HG02884 (cell line): ENCODE measurements at regions not wholly inside any gene's neighbourhood (a gene's known extent, or its start where the extent isn't known, plus 50 kb on each side); places are given as distances from the start of the nearest gene placed in this dataset.
"Not testable (repeated sequence)": the region's sequence is repeated elsewhere in the genome, so short reads cannot be mapped to it uniquely, and the experiment has no call there.

Experiments used
- ATAC-seq: cut with Tn5 transposase; IDR thresholded peaks from one replicate; pipeline ENCODE4 v1.9.1; 2021; ENCODE audit warnings: mild to moderate bottlenecking, moderate library complexity; ENCODE audit not compliant: unreplicated experiment

DNA sequence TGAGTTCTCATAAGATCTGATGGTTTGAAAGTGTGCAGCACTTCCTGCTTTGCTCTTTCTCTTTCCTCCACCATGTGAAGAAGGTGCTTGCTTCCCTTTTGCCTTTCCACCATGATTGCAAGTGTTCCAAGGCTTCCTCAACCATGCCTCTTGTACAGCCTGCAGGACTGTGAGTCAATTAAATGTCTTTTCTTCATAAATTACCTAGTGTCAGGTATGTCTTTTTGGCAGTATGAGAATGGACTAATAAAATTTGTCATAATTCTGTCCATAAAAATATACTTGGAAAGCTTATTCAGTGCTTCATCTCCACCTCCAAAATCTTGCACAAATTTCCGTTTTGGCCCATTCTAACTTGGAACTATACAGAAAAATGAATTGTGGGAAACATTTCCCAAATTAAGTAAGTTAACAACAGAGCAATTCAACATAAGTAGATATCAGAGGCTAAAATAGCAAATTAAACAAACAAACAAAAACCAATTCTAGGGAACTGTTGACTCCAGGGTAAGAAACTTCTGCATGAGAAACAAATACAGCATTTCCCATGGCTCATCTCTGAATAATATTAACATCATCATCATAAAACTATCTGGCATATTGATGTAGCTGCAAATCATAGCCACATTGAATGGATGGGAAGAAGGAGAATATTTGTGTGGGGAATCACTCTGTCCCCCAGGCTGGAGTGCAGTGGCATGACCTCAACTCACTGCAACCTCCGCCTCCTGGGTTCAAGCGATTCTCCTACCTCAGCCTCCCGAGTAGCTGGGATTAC is 459.5 kb upstream of the FAR2 start:
- no peak for ATAC-seq

DNA sequence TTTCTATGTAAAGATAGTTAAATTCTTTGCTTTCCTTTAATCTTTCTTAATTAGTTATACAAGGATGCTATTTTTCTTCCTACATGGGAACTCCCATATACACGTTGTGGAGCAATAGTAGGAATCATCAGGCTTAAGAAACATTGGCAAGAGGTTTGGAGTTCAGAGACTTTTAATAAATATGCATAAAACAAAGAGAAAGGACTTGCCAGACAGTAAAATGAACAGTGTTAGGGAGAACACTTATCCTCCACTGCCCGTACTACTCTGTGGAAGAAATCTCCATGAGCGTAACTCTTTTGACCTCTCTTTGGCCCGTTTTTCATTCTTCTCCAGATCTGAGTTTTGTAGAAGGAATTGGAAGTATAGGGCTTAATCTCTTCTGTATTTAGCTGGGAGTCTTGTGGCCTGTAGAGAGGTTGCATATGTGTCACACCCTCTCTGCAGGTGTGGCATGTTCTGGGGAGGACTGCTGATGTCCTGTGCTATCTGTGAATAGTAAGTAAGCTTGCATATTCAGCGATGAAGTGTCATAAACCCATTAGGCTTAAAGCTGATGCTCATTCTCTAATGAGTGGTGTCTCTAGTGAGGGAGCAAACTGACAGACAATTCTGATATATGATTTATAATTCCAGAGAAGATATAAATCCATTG is 455.4 kb upstream of the FAR2 start:
- ATAC-seq = no peak

DNA sequence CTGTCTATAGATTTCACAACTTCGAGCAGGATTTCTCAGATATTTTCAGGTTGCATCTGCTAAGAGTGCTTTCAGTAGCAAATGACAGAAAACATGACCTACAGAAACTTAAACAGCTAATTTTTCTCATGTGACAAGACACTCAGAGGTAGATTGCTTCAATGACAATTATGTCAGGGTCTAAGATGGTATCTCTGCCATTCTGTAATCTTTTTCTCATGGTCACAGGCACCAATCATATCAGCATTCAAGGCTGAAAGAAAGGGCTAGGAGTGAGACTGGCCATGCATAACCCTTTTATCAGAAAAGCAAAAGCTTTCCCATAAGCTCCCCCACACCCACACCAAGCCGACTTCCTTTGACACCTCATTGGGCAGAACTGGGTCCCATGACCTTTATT is 450.5 kb upstream of the FAR2 start:
- no peak for ATAC-seq

DNA sequence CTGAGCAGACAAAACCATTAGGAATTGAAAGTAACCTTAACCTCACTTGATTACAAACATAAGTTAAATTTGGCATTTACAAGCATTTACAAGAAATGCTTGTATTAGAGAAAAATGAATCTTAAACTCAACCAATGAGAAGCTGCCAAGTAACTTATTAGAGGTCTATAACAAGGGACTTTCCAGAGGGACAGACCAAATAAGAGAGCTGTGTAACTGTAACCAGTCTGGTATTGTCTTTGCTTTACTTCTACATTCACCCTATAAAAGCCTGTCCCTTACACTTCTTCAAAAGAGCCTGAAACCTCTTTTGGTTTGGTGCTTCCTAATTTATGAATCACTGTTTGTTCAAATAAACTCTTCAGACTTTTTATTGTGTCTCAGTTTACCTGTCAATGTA is 450.0 kb upstream of the FAR2 start:
- no peak for ATAC-seq

DNA sequence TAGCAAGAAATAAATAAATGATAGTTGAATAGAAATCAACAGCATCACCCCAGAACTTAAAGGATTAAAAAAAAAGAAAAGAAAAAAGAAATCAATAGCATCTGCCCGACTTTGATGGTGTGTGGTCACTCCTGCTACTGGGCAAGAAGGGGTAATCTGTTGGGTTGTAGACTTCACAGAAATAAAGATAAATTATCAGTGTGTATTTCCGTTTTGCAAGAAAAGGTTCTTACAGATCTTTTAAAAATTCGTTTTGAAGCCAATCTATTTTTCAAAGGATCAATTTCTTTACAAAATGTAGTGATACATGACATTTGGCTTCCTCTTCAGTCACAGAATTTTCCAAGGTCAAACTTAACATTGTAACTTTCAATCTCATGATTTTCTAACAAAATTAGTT is 448.9 kb upstream of the FAR2 start:
- ATAC-seq = no peak

DNA sequence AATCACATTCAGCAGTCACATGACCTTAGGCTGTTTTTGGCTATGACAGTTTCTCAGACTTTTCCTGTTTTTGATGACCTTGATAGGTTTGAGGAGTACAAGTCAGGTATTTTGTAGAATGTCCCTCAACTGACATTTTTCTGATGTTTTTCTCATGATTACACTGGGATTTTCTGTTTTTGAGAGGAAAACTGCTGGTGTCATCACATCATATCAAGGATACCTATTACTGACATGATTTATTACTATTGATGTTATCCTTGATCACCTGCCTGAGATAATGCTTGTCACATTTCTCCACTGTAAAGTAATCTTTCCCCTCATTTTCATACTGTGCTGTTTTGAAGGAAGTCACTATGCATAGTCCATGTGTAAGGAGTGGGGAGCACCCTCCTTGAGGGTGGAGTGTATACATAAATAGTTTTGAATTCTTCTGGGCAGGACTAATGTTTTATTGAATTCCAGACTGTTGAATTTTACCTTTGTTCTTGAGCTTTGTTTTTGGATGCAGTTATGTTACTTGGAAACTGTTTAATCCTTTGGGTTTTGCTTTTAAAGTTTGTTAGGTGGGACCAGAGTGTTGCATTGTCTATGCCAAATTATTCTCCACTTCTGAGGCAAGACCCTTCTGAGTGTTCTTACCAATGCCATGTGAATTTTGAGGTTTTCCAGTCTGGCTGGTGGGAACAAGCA is 444.5 kb upstream of the FAR2 start:
- ATAC-seq = no peak

DNA sequence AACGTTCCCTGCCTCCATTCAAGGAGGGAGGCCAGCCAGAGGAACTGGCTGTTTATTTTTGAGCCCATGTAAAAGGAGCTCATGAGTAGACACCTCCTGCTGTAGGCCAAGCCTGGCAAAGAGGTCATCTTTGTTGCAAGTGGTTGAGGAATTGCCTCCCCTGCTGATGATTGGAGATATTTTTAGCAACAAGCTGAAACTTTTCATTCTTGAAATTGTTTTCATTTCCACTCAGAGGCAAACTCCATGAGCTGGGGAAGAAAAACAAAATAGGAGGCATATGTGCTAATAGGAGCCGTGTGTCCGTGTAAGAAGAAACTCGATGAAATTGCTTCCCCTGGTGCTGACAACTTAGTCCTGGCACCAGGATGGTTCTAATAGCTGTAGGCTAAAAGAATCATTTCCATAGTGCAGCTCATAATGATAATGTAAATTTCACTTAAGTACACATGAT is 440.1 kb upstream of the FAR2 start:
- no peak for ATAC-seq

DNA sequence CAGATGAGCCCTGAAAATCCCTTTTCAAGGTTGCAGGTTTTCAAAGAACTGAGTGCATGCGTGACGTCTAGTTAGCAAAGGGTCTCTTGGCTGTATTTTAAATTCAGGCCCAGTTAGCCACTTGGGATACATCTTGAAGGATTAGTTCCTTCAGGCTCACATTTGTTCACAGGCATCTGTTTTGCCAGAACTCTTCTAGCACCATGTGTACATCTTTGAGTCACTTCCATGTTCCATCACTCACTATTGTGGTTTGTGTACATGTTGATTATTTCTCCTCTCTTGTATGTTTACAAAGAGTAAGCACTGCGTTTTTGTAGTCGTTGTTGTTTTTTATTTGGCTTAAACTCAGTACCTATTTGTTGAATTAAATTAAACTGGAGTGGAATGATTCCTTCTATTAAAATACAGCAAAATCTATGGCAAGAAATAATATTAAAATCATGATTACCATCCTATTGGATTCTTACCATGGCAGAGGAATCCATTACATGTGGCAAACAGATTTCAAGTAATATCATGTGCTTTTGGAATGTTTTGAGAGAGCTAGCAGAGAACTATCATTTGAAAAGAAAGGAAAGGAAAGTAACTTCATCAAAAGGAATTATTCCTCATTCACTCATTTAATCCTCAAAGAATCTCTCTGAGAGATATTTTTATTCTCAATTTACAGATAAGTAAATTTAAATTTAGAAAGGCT is 438.9 kb upstream of the FAR2 start:
- no peak for ATAC-seq

DNA sequence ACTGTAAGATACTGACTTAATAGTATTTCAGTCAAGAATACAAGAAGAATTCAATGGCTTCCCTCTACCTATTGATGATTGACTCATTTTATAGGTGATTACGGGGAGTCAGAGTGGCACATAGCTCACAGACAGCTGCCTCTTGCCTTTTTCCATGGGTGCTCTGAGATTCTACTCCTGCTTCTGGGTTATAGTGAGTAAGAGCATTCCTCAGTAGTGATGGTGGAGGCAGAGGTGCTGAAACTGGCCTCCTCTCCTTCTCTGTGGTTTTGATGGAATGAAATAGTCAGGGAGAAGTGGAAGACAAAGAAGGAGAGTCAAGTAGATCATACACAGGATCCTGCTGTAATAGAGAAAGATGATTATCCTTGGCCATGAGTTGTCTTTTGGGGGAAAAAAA is 438.2 kb upstream of the FAR2 start:
- ATAC-seq = no peak

DNA sequence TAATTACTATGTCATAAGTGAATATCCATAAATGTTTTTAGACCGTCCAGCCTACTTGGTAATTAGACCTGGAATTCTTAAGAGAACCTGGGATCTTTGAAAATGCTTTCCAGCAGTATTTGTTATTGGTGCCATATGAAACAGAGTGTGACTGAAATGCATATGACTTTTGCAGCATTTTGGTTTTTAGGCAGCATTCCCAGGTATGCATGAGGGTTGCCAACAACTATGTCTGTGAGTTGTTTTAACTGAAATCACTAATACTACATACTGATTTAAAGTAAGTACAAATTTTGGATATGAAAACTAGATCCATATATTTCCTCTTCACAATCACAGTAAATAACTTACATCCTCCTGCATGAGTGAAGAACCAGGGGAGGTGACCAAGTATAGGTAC is 437.7 kb upstream of the FAR2 start:
- ATAC-seq = no peak

DNA sequence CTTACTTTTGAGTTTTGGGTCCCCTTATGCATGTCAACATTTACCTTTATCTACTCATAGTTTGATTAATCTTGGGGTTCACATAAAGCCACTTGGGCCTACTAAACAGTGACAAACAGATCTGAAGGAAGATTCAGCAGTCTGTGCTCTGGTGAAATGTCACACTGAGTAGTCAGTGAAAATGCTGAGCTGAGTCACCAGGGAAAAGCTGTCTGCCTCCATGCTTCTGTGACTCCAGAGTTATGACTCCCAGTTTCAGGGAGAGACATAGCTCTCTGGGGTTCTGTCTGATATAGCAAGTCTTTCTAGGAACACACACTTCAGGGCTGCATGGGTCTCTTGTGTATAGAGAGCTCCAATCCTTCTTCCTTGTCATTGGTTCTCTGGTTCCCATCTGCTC is 406.3 kb upstream of the FAR2 start:
- ATAC-seq = no peak

DNA sequence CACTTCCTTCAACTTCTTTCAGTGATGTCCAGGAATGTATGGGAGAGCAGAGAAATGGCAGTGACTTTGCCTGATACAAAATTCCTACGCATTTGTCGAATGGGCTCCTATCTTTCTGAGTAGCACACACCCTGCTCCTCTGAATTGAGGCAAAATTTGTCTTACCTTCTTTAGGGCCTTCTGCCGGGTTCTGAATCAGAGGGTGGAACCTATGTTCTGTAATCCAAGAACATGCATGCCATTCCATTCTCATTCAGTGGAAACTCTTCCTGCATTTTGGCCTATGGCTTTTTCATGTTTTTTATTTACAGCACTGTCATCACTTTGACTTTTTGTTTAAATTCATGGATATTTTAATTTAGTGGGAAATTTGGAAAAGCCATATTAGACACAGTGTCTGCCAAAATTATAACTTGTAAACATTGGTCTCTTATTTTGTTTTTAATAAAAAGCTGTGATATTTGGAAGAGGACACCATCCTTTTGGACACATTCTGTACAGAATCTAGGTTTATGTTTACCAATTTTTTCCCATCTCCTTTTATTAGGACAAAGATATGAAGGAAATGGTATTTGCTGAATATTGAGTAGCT is 402.2 kb upstream of the FAR2 start:
- no peak for ATAC-seq

DNA sequence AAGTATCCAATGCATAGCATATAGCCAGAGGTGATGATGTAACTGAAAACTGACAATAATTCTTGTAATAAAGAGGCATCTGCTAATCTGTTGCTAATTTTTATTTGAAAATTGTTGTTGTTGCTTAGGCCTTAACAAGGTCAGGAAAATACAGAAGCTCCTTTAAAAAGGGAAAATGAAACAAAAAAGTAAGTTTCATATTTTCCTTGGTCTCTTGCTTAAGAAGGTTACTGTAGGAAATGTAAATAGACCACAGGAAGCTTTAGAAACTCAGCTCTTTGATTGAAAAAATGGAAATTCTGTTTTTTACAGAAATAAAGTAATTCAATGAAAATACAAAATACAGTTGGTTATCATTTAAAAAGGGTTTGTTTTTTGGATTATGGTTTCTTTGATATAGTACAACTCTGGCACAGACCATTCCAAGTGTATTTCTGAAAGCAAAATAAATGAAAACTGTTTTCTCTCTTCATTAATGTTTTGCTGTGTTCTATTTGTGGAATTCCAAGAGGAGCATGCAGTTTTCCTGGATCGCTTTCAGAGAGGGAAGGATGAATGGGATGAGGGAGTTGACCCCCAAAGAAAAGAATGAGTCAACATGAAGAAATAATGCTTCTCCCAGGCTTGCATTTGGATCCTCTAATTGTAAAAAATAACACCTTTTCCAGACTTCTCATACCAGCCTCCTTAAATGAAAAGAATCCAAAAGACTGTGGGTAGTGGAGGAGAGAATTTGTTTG is 398.0 kb upstream of the FAR2 start:
- no peak for ATAC-seq

DNA sequence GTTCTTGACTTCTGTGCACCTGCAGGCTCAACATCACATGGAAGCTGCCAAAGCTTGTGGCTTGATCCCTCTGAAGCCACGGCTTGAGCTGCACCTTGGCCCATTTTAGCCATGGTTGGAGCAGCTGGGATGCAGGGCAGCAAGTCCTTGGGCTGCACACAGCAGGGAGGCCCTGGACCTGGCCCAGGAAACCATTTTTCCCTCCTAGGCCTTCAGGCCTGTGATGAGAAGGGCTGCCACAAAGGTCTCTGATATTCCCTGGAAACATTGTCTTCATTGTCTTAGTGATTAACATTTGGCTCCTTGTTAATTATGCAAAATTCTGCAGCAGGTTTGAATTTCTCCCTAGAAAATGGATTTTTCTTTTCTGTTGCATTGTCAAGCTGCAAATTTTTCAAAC is 394.1 kb upstream of the FAR2 start:
- ATAC-seq = no peak

DNA sequence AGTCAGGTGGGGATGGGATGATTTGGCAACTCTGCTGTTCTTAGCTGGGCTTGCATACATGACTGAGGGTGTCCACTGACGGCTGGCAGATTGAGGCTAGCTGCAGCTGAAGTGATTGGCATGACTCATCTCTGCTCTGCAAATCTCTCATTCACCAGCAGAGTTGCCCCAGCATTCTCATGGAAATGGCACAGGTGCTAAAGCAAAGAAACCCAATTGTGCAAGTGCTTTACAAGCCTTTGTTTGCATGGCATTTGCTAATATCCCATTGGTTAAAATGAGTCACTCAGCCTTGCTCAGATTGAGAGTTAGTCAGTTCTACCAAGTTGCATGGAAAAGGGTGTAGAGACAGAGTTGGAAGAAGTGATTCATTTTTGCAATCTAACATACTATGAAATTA is 389.7 kb upstream of the FAR2 start:
- ATAC-seq = no peak

DNA sequence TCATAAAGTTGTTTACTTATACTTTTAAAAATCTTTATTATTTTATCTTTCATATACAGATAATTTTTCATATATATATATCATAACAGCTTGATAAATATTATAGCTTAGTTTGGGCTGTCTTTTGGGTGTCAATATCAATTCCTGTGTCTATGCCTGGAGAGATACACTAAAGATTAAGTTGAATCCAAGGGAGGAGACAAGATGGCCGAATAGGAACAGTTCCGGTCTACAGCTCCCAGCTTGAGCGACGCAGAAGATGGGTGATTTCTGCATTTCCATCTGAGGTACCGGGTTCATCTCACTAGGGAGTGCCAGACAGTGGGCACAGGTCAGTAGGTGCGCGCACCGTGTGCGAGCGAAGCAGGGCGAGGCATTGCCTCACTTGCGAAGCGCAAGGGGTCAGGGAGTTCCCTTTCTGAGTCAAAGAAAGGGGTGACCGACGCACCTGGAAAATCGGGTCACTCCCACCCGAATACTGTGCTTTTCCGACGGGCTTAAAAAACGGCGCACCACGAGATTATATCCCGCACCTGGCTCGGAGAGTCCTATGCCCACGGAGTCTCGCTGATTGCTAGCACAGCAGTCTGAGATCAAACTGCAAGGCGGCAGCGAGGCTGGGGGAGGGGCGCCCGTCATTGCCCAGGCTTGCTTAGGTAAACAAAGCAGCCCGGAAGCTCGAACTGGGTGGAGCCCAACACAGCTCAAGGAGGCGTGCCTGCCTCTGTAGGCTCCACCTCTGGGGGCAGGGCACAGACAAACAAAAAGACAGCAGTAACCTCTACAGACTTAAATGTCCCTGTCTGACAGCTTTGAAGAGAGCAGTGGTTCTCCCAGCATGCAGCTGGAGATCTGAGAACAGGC is 388.8 kb upstream of the FAR2 start:
- ATAC-seq = not testable (repeated sequence)

DNA sequence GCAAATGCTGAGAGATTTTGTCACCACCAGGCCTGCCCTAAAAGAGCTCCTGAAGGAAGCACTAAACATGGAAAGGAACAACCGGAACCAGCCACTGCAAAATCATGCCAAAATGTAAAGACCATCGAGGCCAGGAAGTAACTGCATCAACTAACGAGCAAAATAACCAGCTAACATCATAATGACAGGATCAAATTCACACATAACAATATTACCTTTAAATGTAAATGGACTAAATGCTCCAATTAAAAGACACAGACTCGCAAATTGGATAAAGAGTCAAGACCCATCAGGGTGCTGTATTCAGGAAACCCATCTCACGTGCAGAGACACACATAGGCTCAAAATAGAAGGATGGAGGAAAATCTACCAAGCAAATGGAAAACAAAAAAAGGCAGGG is 387.2 kb upstream of the FAR2 start:
- not testable (repeated sequence) for ATAC-seq

DNA sequence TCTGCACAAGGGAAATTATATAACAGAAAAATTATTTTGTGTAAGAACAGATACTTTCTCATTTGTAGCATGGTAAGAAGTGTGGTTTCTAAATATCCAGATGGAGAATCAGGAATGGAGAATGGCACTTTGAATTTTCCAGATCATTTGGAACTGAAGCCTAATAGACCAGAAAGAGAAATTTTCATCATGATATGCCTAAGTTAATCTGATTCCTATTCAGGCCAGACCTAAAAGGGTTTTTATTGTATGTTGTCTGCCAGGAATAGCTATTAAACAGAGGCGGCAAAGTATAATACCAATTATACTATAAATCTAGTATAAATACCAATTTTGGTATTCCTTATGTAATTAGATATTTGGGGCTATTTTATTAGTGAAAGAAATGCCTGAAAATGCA is 382.7 kb upstream of the FAR2 start:
- no peak for ATAC-seq

DNA sequence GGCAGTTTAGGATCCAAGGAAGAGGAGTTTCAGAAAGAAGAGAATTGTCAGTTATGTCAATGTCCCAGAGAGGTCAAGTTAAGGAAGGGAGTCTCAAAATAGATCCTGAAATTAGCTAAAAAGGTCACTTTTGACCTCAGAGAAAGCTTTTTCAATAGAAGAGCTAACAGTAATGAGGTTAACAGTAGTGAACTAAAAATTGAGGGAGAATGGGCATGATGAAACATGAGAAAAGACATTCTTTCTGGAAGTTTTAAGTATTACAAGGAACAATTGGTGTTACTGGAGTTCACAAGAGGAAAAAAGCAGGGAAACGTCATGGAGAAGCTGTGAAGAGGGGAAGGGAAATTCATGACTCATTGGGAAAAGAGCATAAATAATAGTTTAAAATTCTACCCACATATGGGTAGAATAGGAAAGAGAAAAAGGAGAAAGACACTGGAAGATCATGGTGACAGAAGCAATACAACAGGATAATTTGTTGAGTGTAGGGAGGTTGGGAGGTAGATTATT is 381.2 kb upstream of the FAR2 start:
- no peak for ATAC-seq
